ENCODE measurements at regions not wholly inside any gene's neighbourhood (a gene's known extent, or its start where the extent isn't known, plus 50 kb on each side); places are given as distances from the start of the nearest gene placed in this dataset.

- intact Hi-C loops (cut with DNase I): no loop called here
- no peak for ATAC-seq
- 72 to 91% methylated on average over 1 of the region's 1 CpG for WGBS, 2 donors
- no peak for TF ChIP-seq CTCF (IDR thresholded peaks at IDR 0.05)
- Histone ChIP-seq H3K36me3 (no peaks in the 10 kb centered on the region), H3K27ac (no peak overlapping the region), H3K27me3 (no peaks in the 10 kb centered on the region), H3K9me3 (peaks cover 0 to 7% (median 0%) of the 10 kb centered on the region in 11 donors), H3K4me3 (no peak overlapping the region), H3K4me1 (no peaks in the 10 kb centered on the region)
- DNase-seq: no peak
Observed at GRCh38 chr1:213387380-213388015, 336.5 kb downstream of the RPS6KC1 start.

- Histone ChIP-seq H3K9me3 (peaks cover 0 to 6% (median 0%) of the 10 kb centered on the region in 11 donors), H3K4me1 (no peaks in the 10 kb centered on the region), H3K27ac (no peak overlapping the region), H3K4me3 (no peak overlapping the region), H3K36me3 (no peaks in the 10 kb centered on the region), H3K27me3 (no peaks in the 10 kb centered on the region)
- intact Hi-C loops (cut with DNase I): no loop called here
- 88 to 89% methylated on average over 7 of the region's 7 CpGs for WGBS, 2 donors
- ATAC-seq (no peak), DNase-seq (no peak)
- no peak for TF ChIP-seq CTCF (IDR thresholded peaks at IDR 0.05)
Observed at GRCh38 chr1:213388199-213388598, 337.2 kb downstream of the RPS6KC1 start.

- intact Hi-C loops (cut with DNase I): no loop called here
- H3K36me3 ChIP-seq: no peaks in the 10 kb centered on the region
- no peak for TF ChIP-seq CTCF (IDR thresholded peaks at IDR 0.05)
- H3K9me3 ChIP-seq: no peaks in the 10 kb centered on the region
- no peaks in the 10 kb centered on the region for H3K4me1 ChIP-seq
- no peak overlapping the region for H3K27ac ChIP-seq
- peak in 3 of 8 donors; percentile 25 to 62 (median 33) for ATAC-seq
- peak in 1 of 2 donors; percentile 23 for DNase-seq
- WGBS, 2 donors: 86 to 88% methylated on average over 20 of the region's 20 CpGs
- H3K27me3 ChIP-seq: no peaks in the 10 kb centered on the region
- H3K4me3 ChIP-seq: no peak overlapping the region
Observed at GRCh38 chr1:213389061-213389581, 338.1 kb downstream of the RPS6KC1 start.

- Histone ChIP-seq H3K27ac (no peak overlapping the region), H3K9me3 (no peaks in the 10 kb centered on the region), H3K36me3 (no peaks in the 10 kb centered on the region), H3K4me1 (no peaks in the 10 kb centered on the region), H3K27me3 (no peaks in the 10 kb centered on the region), H3K4me3 (no peak overlapping the region)
- no peak for DNase-seq
- no peak for ATAC-seq
- TF ChIP-seq CTCF (IDR thresholded peaks at IDR 0.05): no peak
- intact Hi-C loops (cut with DNase I): no loop called here
Observed at GRCh38 chr1:213391445-213391844, 340.4 kb downstream of the RPS6KC1 start.
